Fibroblast of skin of left quadriceps (primary cell): ENCODE measurements at regions not wholly inside any gene's neighbourhood (a gene's known extent, or its start where the extent isn't known, plus 50 kb on each side); places are given as distances from the start of the nearest gene placed in this dataset.

Source experiments
- DNase-seq, 2 experiments: peaks; one replicate each; pipeline ENCODE4 v3.0.0-alpha.2; 2013; ENCODE audit warnings: low read depth in 2 of 2

DNA sequence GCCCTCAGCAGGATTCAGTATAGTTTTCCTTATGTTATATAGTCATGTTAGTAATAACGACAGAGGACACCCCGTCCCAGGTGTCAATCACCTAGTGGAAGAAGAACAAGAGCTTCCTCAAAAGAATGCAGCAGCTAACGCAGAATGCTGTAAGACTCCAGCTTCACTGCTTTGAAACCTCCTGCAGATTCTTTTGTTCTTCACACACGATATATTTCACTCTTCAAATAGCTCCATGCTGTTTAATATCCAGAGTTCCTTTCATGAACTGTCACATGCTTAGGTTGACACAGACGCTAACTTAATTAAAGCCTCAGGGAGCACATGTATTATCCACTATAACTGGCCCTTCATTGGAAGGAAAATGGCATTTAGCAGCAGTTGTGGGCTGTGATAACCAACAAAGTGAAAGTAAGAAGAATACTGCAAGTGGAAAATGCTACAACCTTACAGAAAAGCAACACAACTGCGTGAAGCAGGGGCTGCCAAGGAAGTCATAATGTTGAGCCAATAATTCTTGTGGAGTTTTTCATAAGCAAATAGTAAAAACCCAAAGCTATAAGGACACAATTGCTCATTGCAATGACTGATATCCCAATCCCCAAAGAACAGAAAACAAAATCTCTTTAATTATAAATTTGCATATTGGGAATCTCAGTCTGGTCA lies 387.5 kb downstream of the PLK2 start:
- no peak for DNase-seq

DNA sequence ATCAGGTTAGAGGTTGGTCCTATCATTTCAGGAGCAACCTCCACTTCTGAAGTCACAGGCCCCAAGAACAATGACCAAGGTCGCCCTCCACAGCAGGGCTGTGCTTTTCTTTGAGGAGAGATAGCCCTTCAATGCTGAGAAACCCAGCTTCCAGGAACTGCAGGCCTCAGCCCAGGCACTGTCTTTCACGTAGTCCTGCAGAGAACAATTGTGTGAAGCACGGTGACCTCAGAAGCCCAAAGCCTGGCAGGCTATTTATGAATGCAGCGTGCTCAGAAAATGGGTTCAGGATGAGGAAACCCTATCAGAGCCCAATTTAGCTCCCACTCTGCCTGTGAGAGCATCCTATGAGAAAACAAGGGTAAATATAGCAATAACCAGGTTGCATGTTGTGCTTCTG lies 388.3 kb downstream of the PLK2 start:
- DNase-seq: no peak

DNA sequence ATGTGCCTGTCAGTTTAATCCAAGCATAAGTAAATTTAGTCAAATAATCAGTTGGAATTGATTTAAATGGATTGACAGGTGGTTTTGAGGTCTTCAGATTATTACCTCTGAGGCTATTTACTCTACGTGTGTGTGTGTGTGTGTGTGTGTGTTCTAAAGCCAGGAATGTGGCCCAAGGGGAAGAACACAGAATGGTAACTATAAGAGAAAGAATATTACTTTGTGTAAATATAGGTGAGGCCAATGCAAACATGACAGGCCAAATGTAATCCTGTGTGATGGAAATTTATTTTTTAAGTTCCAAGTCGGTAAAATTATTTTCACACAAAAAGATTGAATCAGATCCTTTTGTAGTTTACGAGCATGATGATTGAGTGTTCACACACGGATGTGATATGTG lies 390.0 kb downstream of the PLK2 start:
- DNase-seq: no peak

DNA sequence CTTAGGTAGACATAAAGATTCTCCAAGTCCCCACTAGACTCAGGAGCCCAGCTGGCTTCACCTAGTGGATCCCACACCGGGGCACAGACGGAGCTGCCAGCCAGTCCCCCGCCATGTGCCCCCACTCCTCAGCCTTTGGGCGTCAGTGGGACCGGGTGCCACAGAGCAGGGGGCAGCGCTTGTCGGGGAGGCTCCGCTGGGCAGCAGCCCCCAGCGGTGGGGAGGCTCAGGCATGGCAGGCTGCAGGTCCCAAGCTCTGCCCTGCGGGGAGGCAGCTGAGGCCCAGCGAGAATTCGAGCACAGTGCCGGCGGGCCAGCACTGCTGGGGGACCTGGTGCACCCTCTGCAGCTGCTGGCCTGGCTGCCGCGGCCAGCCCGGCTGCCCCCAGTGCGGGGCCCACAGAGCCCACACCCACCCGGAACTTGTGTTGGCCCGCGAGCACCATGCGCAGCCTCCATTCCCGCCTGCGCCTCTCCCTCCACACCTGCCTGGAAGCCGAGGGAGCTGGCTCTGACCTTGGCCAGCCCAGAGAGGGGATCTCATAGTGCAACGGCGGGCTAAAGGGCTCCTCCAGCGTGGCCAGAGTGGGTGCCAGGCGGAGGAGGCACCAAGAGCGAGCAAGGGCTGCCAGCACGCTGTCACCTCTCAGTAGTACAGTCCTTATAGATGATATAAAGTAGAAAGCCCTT lies 390.7 kb downstream of the PLK2 start:
- no peak for DNase-seq

DNA sequence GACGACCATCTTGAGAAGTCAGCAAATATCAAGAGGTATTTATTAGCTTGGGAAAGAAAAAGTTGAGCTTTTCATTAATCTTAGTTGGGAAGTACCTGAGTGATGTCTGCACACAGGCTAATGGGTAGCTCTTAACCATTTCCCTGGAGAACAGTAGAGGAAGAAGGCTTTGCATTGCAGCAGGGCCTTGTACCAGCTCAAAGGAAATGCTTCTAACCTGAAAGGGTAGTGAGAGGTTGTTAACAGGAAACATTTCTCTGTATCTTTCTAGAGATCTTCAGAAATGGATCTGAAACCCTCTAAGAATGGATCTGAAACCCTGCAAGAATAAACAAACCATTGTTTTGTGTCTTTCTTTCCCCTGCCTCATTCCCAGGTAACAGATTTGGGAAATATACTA lies 393.3 kb downstream of the PLK2 start:
- no peak for DNase-seq

DNA sequence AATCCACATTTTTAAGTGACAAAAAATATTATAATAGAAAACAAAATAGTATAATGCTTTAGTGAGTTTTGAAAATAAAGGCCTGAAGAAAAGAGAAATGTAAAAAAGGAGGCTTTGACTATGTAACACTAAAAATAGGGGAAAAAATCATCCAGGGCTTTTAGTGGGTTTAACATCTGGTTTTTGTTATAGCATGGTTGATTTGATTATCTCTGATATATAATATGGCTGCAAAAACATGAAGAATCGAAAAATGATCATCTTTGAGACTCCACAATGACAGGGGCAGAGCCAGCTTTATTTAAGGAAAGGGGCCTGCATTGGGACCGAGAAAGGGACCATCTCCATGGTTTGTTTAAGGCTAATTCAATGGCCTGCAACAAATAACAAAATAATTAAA lies 393.8 kb downstream of the PLK2 start:
- DNase-seq: peak in 1 of 2 experiments; percentile 9

DNA sequence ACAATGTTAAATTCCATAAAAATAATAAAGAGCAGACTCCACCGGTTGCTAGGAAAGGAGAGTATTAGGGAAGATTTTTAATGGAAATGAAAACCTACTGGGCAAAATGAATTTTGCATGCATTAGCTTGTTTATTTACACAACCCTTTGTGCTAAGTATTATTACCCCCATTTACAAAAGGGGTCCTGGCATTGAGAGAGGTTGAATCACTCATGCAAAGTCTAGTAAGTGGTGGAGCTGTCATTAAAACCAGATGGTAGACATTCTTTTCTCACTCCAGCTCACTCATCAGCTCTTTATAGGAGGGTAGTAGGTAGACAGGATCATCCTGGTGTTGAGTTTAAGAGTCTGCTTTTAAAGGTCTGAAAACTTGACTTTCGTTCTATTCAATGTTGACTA lies 395.1 kb downstream of the PLK2 start:
- peak; percentile 76 to 80 for DNase-seq

DNA sequence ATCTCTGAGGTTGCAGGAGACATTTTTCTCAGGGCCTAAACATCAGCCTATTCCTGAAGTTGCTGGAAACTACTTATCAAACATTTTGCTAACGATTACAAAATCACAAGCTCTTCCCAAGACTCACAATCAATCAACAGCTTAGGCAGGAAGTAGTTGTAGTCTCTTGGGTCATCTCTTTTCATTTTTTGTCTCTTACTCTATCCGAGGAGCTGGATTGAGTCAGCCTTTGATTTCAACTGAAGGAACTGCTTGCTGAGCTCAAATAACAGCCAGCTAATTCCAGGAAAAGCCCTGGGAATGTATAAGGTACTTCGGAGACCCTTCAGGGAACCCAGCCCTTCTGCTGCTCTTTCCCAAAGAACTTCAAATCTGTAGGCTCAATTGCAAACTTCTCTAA lies 398.9 kb downstream of the PLK2 start:
- peak; percentile 69 to 71 for DNase-seq

DNA sequence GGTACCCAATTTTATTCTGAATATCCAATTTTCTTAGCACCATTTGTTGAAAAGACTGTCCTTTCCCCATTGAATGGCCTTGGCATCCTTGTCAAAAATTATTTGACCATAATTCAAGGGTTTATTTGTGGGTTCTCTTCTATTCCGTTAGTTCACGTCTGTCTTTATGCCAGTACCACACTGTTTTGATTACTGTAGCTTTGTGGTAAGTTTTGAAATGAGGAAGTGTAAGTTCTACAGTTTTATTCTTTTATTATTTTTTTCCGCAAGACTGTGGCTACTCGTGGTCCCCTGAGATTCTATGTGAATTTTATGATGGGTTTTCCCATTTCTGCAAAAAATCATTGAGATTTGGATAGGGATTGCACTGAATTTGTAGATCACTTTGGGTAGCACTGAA lies 402.6 kb downstream of the PLK2 start:
- DNase-seq: no peak

DNA sequence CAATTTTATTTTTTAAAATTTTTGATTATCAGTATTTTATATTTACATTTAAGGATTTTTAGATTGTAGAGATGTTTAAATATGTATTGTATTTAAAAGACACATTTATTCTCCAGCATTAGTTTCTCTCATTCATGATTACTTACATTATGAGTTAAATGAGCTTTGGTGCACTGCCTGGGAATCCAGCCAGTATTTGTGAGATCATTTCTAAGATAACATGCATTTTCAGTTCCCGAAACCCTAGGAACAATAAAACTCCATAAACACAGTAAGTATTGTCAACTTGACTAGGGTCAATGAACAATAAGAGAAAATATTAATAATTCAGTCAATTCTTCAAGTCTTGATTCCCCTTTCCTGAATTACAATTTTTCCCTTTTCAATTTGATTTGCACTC lies 403.3 kb downstream of the PLK2 start:
- DNase-seq: peak; percentile 31 to 42

DNA sequence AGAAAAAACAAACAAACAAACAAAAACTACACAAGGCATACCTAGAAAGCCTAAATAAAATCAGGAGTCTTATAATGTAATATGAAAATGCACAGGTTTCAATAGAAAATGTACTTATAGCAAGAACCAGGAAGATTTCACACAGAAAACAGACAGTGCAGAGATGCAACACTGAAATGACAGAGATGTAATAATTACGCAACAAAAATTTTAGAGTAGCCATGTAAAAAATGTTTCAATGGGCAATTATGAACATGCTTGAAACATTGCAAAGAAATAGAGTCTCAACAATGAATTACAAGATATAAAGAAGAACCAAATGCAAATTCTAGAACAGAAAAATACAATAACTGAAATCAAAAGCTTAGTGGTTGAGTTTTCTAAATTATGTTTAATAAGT lies 405.9 kb downstream of the PLK2 start:
- no peak for DNase-seq

DNA sequence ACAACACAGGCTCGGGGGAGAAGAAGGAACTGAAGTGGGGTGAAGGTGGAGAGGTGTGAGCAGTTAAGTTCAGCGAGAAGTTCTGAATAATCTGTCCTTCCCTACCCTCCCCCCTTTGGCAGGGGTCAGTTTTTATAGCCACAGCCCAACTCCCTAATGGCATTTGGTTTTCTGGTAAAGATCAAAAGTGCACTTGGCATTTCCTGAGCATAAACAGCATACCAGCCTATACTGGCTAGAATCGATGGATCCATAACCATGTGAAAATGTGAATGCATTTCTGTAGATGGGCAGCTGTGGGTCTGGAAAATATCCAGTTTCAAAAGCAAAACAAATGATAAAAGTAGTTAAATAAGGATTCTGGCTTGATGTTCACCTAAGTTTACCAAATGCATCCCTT lies 410.9 kb downstream of the PLK2 start:
- no peak for DNase-seq

DNA sequence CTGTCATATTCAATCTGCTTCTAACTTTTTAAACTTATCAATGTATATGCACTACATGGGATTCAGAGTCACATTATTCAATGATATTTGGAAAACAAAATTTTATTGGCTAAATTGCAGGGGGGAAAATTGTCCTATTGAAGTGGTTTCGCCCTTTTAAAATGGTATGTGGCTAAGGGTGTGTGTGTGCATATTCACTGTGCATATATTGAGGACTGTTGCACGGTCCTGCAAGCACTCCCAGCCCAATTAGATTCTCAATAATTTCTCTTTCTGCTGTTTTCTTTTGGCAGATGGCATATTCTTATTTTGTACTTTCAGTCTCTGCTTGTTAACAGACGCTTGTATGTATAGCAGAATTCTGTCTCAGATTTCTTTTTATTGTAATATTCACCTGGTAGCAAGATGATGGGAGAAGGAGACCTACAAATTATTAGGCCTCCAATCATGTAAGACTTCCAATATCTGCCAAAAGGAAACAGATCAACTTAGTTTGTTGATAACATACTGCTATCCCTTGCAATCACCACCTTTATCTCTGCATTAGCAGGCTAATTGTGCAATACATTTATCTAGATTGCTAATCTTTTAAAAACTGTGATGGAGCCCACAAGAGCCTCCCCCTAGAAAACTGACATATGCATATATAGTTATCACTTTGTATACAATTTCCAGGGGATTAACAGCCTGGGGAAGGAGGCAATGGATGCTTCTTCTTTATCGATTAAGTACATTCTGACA lies 411.5 kb downstream of the PLK2 start:
- no peak for DNase-seq

DNA sequence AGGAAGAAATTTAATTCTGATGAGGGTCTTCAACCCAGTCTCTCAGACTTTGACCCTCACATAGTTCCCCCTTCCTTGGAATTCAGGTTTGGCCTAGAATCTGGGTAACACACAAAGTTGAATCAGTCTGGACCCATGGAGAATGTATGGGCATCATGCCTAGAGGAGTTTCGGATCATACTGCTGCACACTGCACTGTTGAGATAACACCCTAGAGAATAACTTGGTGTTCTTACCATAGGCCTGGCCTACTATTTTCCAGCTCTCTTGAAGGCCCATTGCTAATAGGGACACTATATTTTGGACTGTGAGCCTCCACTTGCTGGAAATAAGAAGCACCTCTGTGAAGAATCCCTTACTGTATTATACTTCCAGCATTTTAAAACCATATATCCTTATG lies 413.5 kb downstream of the PLK2 start:
- no peak for DNase-seq

DNA sequence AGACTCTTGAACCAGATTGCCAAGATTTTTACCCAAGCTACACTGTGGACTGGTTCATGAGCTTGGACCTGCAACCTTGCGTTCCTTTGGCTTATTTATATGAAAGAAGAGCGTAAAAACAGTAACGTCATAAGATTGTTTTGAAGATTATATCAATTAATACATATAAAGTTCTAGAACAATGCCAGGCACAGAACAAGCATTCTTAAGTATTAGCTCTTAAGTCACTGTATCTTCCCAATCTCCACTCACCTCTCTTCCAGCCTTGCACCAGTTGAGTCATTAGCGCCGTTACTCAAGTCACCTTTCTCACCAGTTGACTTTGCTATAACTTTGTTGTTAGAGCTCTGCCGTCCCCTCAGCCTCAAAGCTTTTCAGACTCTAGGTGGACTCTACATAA lies 415.7 kb downstream of the PLK2 start:
- no peak for DNase-seq

DNA sequence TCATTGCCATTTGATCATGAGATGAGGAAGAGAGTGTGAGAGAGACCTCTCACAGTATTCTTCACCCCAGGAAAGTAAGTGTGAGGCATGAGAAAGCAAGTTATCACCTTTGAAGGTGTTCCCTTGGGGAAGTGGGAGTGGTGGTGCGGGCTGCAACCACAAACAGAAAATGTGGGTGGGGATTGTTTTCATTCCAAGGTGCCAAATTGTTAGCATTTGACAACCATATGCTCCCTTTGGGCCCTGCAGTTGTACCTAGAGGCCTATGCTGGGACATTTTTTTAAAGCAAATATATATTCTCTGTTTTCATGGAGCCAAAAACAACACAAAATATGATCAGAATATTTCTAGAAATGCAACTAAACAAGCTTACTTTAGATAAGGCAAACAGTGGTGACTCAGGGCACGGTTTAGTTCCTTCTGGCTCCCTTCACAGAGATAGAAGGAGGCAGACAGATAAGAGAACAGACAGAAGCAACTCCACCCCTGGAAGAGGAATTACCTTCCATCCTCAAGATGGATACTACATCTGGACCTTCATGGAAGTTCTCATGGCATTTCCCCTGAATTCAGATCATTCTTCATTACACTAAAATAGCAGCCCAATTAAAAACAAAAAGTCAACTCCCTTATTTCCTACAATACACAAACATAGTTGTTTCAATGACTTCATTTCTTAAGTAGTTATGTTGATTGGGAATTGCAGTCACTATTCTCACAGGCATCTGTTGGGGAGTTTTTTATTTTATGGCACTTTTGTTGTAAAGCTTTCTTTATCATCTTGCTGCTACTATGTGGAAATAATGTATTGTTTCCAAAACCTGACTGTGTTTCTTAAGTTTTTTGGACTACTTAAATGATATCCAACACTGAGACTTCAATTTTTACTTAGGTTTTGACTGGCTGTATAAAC lies 416.6 kb downstream of the PLK2 start:
- no peak for DNase-seq

DNA sequence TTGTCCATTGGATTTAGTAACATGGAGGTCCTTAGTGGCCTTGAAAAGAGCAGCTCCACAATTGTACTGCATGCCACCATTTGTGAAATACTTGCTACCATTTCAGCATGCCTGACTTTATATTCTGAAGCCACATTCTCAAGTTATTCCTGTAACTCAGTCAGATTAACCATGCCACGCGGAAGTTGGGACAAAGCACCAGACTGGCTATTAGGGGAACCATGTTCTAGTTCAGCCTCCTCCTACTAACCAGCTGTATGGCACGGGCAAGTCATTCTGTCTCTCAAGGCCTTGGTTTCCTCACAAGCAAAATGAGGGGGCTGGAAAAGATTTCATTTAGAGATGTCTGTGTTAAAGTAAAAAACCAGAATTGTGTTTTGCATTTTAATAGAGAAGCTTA lies 418.0 kb downstream of the PLK2 start:
- no peak for DNase-seq

DNA sequence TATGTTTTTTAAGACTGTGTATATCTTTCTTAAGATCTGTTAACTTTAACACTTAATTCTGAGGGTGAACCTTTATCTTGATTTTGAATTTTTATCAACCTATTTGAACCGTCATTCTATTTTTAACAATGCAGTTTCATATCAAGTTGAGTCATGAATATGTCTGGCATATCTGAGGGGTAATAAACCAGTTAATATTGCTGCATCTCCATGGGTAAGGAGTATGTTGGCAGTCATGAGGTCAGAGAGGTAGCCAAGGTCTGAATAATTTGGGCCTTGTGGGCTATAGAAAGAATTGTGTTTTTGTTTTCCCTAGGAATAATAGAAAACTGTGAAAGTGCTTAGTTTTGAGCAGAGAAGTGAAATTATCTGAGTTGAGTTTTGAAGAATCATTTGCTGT lies 419.0 kb downstream of the PLK2 start:
- no peak for DNase-seq

DNA sequence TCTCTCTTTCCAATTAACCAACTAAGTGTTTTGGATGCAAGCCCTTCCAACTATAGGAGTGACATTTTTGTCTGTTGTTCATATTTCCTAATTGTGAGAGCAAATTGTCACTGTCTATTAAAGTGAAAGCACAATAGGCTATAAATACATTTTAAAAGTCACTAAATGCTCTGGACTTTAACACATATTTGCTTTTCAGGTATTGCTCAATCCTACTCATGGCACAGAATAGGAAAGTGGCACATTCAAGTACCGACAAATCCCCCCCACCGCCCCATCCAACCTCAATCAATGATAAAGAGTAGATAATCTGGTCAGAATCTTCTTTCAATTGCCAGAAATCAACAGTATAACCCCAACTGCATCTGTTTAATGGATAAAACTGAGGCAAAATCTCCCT lies 419.8 kb downstream of the PLK2 start:
- no peak for DNase-seq

DNA sequence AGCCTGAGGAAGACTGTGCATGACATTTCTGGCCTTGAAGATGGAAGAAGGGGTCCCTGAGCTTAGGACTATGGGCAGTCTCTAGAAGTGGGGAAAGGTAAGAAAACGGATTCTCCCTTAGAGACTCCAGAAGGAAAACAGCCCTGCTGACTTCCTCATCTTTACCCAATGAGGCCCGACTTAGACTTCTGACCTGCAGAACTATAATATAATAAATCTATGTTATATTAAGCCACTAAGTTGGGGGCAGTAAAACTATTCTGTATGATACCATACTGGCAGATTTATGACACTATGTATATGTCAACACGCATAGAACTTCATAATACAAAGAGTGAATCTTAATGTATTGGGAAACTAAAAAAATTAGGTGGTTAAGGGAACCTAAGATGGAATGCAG lies 422.0 kb downstream of the PLK2 start:
- no peak for DNase-seq

DNA sequence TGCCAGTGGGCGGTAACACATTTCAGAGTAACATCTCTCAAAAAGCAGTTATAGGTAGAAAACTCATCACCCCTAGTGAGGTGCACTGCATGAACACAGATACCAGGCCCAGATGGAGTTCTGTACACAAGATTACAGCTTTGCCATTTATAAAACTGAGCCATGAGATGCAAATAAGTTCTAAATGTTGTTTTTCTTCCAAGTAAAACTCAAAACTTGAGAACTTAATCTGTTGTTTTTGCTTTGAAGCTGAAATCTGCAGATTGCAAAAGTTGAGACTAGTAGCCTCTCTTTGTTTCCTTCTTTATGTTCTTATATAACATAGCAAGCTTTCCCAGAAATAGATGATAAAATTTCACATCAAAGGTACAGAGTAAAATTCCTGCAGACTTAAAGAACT lies 434.1 kb downstream of the PLK2 start:
- DNase-seq: no peak

DNA sequence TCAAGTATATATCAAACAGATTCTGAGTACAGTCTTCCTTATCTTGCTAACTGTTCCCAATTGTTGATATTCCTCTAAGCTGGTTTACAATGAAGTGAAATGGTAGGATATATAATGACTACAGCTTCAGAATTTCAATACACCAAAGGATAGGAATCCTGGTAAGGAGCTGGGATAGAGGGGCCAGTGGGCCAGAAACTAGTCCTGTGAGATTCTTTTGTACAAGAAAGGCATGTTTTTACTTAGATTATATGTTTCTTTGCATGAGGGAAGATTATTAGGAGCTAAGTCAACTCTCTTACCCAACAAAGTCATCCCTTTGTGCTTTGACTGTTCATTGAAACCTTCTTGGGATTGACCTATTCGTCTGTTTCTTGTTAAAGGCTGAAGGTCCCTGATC lies 435.7 kb downstream of the PLK2 start:
- DNase-seq: no peak
